ENCODE measurements at regions not wholly inside any gene's neighbourhood (a gene's known extent, or its start where the extent isn't known, plus 50 kb on each side); places are given as distances from the start of the nearest gene placed in this dataset.

DNA sequence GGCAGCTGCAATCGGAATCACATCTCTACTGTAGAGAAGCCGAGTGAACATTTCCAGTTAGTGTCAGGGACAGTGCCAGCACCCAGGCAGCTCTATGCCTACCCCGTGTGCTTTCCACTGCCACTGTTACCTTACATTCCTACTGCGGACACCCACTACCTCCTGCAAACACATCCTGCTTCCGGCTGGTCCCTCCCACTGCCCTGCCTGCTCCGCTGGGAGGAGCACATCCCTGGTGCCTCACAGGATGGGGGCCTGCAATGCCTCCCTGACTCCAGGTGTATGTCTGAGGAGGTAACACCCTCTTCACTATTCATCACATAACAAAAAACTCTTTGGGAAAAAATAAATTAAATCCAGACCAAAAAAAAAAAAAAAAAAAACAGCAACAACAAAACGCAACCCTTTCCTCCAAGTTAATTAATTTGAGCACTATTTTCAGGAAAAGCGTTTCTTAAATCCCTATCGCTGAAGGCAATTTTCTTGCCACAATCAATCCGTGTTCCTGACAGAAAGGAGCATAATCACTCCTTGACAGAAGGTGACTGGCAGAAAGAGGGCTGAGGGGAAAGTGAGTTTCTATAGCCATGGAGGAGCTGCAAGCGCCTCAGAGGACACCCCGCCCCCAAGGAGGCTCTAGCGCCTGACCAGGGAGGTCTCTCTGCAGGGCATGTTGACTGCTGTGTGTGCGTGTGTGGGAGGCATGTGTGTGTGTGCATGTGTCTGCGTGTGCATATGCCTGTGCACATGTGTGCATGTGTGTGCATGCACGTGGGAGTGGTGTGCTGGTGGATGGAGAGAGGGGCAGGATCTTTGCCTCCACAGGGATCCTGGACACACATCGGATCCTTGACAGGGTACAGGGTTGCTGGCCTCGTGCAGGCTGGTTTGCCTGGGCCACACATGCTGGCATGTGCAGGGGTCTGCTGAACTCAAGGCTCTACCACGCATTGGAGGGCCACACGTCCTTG, 134.8 kb upstream of the NTM start:
- DNase-seq, result no peak

DNA sequence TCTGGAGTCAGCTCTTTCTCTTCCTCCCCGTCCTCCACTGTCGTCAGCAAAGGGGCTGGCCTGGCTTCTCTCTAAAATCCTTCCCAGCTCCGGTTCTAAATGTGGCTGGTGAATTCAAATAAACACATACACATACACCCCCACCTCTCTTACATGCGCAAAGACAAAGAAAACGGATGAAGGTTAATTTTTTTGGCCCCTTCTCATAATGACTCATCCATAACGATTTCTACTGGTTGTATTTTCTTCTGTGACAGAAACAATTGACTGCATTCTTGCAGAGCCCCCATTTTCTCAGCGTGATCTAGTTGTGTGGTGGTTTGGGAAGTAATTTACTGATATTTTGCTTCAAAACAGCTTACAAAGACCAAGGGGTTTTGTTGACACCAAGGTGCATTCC, 130.0 kb upstream of the NTM start:
- no peak for DNase-seq

DNA sequence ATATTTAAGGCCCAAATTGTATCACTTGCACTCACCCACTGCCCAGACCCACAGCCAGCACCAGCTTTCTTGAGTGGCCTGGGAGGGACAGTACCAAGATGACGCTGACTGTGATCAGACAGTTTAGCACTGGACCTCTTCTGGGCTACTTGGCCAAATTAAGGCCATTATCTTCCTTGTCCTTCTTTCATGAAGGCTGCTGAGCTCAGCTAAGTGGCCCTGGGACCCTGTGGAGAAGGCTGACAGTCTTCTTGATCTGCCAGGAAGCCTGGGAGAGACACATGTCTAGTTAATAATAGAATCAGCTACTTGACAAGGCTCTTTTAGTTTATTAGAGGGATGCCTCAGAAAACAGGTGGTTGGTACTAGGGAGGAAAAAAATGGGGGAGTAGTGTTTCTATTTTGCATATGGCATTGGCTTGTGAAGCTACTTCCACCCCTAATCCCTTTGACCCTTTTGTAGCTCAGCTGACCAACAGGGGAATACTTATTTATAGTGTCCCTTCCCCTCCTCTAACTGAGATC, 127.9 kb upstream of the NTM start:
- DNase-seq, result no peak

DNA sequence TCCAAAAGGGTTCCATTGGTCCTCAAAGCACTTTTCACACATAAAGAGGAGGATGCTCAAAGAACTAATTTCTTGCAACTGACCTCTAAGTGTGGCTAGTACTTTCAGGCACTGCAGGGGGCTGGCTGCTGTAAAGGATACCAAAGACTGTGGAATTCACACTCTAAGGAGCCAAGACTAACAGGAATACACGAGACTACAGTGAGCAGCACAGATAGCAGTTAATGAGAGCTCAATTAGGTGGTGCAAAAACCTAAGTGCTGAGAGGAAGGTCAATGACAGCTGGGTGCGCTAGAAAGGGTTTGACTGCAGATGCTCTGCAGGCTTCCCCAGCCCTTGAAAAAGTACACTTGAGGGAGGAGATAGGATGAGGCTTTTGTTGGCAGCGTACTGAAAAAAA, 124.3 kb upstream of the NTM start:
- no peak for DNase-seq

DNA sequence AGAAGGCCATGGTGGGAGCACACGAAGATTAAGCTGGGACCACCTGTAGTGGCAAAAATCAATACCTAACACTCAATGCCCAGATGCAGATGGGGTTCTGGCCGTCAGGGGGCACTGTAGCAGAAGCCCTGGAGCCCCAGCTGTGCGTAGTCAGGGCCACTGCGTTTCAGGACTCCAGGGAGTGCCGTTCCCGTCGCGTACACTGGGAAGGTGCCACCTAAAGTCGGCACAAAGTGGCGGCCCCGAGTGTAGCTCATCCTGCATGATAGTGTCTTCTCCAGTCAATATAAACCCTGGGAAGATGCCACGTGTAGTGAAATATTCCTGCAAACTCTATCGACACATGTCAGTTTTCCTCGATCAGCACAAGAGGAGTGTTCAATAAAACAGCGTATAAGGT, 123.8 kb upstream of the NTM start:
- peak; percentile 24 for DNase-seq

DNA sequence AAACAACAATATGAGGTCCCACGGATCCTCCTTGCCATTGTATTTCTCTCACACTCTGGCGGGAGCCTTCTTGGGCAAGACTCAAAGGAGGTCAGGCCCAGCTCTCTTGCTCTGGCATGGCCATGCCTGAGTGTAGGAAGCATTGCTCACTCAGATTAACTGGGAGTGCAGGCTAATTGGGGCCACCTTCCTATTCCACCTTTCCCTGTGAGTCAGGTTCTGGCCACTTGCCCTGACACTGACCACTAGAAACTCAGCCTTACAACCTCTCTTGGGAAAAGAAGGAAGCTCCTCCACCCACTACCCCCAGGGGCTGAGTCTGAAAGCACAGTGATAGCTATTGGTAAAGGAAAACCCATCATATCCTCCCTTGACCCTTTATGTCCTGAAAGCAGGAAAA, 121.8 kb upstream of the NTM start:
- DNase-seq, result no peak

DNA sequence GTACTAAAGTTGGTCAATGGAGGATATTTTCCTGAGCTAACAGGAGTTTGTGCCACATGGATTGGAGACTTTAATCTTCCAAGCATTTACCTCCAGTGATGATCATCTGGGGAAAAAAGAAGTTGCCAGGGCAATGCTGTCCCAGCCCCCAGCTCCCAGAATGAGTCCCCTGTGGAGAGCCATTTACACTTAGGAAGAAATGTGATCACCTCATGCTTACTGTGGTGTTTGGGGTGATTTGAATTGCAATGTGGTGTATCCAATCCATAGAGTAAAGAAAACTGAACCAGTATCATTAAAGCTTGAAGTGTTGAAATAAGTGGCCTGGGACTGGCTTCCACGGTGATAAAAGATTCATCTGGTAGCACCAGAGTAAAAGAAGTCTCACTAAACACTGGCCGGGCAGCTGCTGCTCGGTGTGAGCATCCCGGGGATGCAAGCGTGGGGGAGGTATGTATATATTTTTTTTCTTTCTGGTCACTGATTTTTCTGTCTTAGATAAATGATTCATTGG, 117.2 kb upstream of the NTM start:
- DNase-seq, result no peak

DNA sequence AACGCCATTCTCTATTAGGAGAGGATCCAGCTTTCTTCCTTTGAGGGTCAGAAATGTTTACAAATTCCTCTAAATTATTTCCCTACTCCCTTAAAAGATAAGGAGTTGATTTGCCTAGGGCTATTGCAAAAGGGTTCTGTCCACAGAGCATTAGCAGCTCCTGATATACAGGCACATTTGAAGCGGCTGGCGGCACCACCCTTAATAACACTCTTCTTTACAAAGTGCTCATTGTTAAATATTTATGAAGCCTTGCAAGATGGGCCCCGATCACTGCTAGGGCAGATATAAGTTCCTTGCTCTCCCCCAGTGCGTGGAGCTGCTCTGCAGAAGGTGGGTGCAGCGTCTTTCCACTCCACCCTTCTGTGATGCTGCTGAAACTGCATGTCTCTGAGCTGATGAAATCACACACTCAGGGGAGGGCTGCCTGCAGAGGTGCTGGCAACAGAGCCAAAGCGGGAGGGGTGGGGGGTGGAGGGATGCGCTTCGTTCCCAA, 116.7 kb upstream of the NTM start:
- no peak for DNase-seq

DNA sequence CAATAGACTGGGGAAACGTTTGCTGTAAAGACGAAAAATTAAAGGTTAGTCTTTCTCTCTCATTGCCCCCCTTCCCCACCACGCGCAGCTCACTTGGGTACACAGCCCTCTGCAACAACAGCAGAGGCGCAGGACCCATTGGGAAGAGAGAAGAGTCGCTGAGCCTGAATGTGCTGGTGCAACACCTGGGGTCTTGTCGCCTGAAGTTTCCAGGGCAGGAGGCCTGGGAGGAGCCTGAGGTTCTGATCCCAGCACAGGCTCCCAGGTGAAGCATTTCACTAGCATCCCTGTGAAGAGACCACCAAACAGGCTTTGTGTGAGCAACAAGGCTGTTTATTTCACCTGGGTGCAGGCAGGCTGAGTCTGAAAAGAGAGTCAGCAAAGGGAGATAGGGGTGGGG, 116.2 kb upstream of the NTM start:
- DNase-seq, result no peak

DNA sequence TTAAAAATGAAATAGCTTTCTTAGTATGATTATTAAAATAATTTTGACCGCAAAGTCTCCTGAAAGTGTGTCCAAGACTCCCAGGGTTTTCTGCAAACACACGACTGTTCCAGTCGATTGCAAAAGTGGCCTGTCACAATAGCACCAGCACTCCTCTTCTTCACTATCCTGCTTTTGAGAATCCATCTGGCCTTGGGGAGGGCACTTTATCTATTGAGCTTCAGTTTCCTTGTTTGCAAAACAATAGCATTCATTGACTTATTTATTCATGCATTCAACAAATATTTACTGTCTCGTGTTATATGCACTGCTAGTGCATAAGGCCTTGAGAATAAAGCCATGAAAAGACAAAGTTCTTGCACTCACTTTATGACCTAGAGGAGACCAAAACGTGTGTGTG, 96.2 kb upstream of the NTM start:
- DNase-seq, result no peak

DNA sequence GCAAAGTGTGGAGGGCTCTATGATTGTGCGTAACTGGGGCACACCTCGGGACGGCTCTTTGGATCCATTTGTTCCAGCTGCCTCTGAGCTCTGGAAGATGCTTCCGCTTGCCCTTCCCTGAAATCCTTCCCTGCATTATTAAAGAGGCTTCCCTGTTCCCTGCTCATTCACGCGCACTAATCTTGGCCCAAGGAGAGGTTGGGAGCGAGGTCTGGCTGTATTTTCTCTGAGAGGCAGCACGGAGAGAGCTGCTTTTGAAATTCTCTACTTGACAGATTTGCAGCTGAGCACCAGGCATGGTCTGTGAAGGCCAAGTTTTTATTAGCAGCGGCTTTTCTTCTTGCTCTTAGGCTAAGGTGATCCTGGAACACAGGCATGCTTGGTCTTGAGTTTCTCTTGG, 94.8 kb upstream of the NTM start:
- no peak for DNase-seq

DNA sequence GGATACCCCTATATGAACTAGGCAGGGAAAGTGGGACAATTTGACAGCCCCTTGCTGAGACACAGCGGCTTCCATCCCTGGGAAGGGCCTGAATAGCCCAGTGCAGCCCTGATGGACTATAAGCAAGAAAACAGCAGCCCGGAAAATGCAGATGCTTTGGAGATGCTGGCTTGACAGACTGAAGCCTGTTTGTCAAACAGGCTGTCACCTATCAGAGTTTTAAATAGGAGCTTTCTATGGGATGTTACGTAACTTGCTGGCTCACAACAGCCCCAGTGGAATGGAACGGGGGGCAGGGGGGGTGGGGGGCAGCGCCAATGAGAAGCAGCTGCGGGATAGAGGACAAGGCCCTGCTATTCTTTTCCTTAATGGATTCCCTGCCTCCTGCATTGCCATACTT, 91.9 kb upstream of the NTM start:
- DNase-seq, result no peak

DNA sequence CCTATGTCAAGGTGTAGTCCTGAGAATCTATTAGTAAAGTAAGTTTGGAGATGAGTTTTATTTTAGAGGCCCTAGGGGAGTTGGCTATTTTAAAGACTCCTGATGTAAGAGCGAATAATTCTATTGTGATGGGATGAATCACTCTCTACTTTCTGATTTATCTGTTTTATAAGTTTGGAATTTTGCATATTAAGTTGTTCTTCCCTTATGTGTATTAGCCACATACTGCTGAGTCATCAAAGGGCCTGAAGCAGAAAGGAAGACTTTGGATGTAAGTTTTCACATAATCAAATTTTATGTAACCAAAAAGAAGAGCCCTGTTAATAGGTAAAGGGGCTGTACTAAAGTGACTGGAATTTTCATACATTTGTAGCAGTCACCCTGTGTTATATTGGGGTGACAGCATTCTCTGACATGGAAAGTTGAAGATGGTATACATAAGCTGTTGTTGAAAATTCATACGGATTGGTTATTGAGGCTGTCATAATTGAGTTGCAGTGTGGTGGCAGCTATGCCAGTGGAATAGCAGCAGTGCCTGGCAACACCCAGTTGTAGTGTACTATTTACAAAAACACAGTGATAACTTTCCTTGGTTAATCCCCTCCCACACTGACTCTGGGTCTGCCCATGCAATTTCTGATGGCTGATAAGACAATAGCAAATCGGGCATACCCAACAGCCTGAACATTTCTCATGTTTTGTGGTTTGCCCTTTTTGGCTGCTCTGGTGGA, 90.6 kb upstream of the NTM start:
- no peak for DNase-seq

DNA sequence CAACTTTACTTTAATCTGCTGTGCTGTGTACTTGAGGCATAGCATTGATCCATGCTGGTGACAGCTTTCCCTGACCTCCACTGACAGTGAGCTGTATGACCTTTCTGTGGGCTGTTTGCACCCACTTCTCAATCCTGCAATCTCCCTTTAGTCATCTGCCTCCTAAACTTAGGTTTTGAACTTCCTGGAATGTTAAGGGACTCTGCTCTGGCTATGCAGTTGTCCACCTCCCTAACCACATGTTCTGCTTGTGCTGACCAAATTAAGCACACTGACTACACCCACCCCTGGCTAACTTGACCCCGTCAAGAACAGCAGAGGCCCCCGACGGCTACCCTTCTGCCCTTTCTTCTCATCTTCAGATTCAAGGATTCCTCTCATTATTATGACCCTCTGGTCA, 89.1 kb upstream of the NTM start:
- no peak for DNase-seq

DNA sequence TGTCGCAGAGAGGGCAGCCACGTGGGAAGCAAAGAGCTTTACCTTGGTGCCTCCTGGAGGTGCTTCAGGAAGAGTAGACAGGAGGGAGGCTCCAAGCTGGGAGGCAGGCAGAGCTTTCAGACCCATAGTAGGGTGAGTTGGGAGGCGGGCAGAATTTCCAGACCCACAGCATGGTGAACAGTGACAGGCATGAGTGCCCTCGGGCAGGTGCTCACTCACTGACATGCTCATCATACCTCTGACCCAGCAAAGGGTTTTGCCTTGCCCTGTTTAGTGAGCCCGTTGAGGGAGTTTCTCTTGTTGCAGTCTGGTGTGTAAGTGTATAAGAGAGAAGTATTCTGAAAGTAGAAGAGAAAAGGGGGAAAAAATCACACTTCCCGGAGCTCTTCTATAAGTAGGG, 86.4 kb upstream of the NTM start:
- no peak for DNase-seq

DNA sequence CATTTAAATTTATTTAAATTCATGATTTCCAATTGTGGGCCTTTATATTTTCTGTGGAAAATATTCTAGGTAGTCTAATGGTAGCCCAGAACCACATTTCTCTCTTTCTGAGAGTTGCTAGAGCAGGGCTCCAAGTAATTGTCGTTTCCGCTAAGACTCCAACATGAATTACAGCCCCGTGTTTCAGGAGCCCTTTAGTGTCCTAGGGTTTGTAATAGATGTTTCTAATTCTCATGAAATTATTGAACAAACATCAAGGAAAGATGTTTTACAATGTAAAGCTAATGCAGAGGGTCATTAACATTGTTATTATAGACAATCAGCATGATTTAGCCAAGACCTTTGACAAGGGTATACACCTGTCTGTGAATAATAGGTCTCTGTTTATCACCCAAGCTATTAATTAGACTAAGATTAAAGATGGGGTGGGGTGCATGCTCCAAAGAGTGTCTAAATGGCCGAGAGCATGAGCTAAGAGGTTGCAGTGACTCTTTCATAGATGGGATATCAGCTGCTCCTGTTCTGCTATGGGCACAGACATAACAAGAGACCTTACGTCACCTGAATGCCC, 81.8 kb upstream of the NTM start:
- DNase-seq, result peak; percentile 80

DNA sequence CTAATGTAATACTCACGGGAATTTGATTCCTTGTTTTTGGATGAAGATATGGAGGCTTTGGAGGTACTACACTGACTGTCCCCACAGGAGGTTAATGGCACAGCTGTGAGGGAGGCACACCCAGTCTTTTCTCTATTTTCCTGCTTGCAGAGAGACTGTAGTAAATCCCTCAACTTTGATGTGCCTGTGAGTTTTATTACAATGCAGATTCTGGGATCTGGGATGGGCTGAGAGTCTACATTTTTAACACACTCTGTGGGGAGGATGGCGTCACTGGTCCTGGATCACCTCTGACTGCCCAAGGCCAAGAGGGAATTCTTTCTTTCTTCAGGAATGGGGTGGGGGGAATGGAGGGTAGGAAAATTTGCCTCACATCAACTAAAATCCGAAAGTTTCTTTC, 80.2 kb upstream of the NTM start:
- DNase-seq, result peak; percentile 28

DNA sequence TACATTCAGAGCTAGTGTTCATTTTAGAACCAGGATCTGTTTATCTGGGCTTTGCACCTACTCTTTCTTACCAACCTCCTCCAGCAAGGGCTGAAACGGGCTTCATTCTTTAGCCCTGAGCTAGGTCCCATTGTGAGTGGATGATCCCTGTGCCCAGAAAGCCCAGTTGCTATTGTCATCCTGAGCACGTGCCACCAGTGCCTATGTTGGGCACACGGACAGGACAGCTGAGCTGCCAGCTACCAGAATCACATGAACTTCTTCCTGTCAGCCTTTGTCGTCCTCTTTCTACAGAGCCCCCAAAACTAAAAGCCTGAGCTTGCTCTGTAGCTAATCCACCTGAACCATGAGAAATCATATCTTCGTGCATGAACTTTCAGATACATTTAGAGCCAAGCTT, 74.4 kb upstream of the NTM start:
- no peak for DNase-seq

DNA sequence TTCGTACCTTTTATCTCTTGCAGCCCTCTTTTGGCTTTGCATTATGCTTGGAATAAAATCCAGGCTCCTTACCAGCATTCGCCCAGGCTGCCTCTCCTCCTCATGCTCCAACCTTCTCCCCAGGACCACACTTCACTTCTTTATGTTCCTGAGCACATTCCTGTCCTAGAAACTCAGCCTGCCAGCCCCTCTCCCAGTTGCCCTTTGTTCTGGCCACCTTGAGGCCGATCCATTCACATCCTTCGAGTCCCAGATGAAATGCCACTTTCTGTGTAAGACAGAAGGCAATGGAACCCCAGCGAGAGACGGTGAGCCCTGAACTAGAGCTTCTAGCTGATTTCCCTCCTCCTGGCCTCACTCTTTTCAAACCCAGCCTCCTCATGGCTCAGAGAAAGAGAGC, 73.0 kb upstream of the NTM start:
- DNase-seq, result no peak

DNA sequence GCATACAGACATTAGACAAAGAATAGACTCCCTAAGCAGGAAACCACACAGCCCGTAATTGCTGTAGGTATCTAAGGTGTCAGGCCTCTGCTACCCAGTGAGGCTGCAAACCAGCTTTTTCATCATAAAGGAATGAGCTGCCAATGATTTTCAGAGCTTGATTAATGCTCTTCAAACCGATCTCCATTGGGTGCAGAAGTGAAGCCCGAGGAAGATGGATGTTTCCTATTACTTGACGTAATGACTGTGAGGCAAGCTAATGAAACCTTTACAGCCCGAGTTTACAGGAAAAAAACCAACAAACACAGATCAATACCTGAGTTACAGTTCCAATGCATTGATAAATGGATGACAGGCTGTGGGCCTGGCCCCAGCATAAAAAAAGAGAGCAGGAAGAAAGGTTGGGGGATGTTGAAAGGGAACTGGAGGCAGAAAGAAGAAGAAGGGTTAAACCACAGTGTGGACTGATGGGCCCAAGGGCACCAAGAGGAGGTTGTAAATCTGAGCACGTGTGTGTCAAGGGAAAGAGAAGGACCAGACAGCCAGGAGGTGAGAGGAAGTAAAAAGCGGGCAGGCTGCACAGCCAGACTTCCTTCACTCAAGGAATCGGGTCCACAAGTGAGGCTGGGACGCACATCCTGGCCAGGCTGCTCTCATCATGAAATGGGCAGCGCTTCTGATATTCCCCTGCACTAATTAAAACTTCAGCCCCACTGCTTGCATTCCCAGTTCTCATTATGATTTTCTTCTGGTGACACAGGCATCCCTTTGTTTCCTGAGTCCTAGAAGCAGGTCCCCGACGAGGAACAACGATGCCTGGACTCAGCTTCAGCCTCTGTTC, 70.6 kb upstream of the NTM start:
- DNase-seq, result no peak

DNA sequence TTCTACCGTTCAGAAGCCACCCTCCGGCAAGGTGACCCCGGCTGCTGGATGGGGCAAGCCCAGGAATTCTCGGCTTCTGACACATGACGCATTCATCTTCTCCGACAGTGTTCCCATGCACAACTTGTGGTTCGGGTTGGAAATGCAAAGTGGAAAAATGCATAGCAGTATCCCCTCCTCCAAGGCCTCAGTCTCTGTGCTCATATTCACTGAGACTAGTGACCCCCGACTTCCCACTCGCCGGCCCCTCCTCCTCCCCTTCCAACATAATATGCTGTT, 70.0 kb upstream of the NTM start:
- no peak for DNase-seq

DNA sequence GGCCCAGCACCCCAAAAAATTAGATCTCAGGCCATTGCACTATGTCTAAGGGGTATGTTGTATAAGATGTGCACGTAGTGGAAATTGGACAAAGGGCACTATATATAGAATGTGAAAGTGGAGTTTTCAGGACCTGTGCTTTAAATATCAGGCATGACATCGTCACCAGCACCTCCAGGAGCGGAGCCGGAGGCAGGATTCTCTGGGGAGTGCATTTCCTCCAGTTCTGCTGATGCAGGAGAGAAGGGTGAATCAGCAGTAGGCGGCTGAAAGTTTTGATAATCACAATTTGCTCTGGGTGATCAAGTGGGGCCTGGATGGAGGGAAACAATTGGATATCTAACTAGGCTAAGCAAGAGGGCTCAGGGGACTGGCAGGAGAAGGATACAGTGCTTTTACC, 69.1 kb upstream of the NTM start:
- no peak for DNase-seq

DNA sequence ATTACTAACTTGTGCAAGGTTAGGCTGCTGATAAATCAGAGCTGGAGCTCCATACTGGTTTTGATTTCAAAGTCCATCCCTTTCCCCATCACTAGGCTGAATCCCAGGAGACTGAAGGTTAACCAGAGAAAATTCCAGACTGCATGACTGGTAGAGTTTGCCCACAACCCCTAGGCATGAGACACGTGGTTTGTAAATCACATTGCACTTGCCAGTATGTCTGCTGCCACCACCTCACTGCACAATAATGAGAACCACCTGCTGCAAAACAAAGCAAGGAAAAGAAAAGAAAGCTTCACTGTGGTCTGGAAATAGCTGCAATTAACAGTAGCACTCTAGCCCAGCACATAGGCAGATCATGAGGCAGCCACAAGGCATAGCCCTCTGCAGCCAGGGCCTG, 67.6 kb upstream of the NTM start:
- DNase-seq, result peak; percentile 8

All from NCI-H748 treated with DMSO at 0.1 percent for 48 hours (cell line).